ENCODE measurements at regions not wholly inside any gene's neighbourhood (a gene's known extent, or its start where the extent isn't known, plus 50 kb on each side); places are given as distances from the start of the nearest gene placed in this dataset.
A peak's percentile ranks its signal among the peaks of the same experiment; 100 is the strongest.

GRCh38 chr5:157918811-157919742 is 60.1 kb upstream of the CLINT1 start:
- H3K9me3 ChIP-seq, result no peaks in the 10 kb centered on the region
- intact Hi-C loops (cut with DNase I), result no loop called here
- peak; percentile 79 for DNase-seq
- no peaks in the 10 kb centered on the region for H3K36me3 ChIP-seq
- peak overlapping the region; percentile 3 for H3K4me3 ChIP-seq
- no peaks in the 10 kb centered on the region for H3K27me3 ChIP-seq
- H3K27ac ChIP-seq, result peak overlapping the region; percentile 81
- peak overlapping the region in 1 of 2 donors; percentile 71 for H3K9ac ChIP-seq (ENCODE audit: low read depth in 2 of 2, low read length in 2 of 2)
- H3K4me1 ChIP-seq, result peaks cover 24% of the 10 kb centered on the region
- TF ChIP-seq CTCF (IDR thresholded peaks at IDR 0.05), result no peak

GRCh38 chr5:157917899-157918809 is 59.2 kb upstream of the CLINT1 start:
- peaks cover 24% of the 10 kb centered on the region for H3K4me1 ChIP-seq
- H3K27me3 ChIP-seq, result no peaks in the 10 kb centered on the region
- H3K4me3 ChIP-seq, result no peak overlapping the region
- intact Hi-C loops (cut with DNase I), result no loop called here
- no peaks in the 10 kb centered on the region for H3K9me3 ChIP-seq
- H3K27ac ChIP-seq, result peak overlapping the region; percentile 81
- DNase-seq, result peak; percentile 88
- H3K9ac ChIP-seq (ENCODE audit: low read depth in 2 of 2, low read length in 2 of 2), result peak overlapping the region; percentile 18 to 71
- peak; percentile 43 for TF ChIP-seq CTCF (IDR thresholded peaks at IDR 0.05)
- no peaks in the 10 kb centered on the region for H3K36me3 ChIP-seq

GRCh38 chr5:157917491-157917890 is 58.5 kb upstream of the CLINT1 start:
- DNase-seq, result no peak
- no peaks in the 10 kb centered on the region for H3K27me3 ChIP-seq
- intact Hi-C loops (cut with DNase I), result no loop called here
- no peak overlapping the region for H3K4me3 ChIP-seq
- no peaks in the 10 kb centered on the region for H3K9me3 ChIP-seq
- TF ChIP-seq CTCF (IDR thresholded peaks at IDR 0.05), result no peak
- H3K36me3 ChIP-seq, result no peaks in the 10 kb centered on the region
- peak overlapping the region in 1 of 2 donors; percentile 34 for H3K9ac ChIP-seq (ENCODE audit: low read depth in 2 of 2, low read length in 2 of 2)
- peaks cover 24% of the 10 kb centered on the region for H3K4me1 ChIP-seq
- peak overlapping the region; percentile 81 for H3K27ac ChIP-seq

- DNase-seq, result peak; percentile 71
- Histone ChIP-seq H3K4me3 (no peak overlapping the region), H3K9ac (ENCODE audit: low read depth in 2 of 2, low read length in 2 of 2) (no peak overlapping the region), H3K36me3 (no peaks in the 10 kb centered on the region), H3K27me3 (no peaks in the 10 kb centered on the region), H3K4me1 (peaks cover 21% of the 10 kb centered on the region), H3K9me3 (no peaks in the 10 kb centered on the region), H3K27ac (no peak overlapping the region)
- intact Hi-C loops (cut with DNase I), result no loop called here
- no peak for TF ChIP-seq CTCF (IDR thresholded peaks at IDR 0.05)
Measured at GRCh38 chr5:157915638-157916037, 56.7 kb upstream of the CLINT1 start.

- intact Hi-C loops (cut with DNase I), result no loop called here
- no peaks in the 10 kb centered on the region for H3K36me3 ChIP-seq
- H3K4me3 ChIP-seq, result no peak overlapping the region
- peaks cover 19% of the 10 kb centered on the region for H3K4me1 ChIP-seq
- DNase-seq, result no peak
- no peak for TF ChIP-seq CTCF (IDR thresholded peaks at IDR 0.05)
- no peaks in the 10 kb centered on the region for H3K9me3 ChIP-seq
- H3K9ac ChIP-seq (ENCODE audit: low read depth in 2 of 2, low read length in 2 of 2), result no peak overlapping the region
- no peaks in the 10 kb centered on the region for H3K27me3 ChIP-seq
- H3K27ac ChIP-seq, result peak overlapping the region; percentile 65
Measured at GRCh38 chr5:157914151-157914788, 55.3 kb upstream of the CLINT1 start.

Data from colonic mucosa (tissue), 4 donors.